ENCODE measurements at regions not wholly inside any gene's neighbourhood (a gene's known extent, or its start where the extent isn't known, plus 50 kb on each side); places are given as distances from the start of the nearest gene placed in this dataset.

DNA sequence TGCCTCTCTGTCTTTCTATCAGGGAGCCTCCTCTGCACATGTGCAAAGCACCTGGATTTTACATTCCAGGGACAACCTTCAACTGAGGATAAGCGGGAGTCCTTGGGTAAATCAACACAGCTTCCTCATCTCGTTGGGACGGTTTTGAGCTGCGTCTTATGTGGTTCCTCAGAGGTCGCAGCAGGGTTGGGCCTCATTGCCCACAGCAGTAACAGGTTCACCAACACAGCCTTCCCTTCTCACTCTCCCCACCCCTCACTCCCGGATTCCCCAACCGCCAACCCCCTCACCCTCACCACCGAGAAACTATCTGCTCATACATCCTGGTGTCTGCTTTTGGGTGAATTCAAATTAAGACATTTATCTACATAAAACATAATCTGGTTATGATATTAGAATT, 155.8 kb upstream of the GGTLC1 start:
- no CpG with 5 or more reads among the region's 8 CpGs for WGBS, 2 donors (ENCODE audit: extremely low coverage in 2 of 2, insufficient read length in 2 of 2, insufficient replicate concordance in 1 of 2)
- Histone ChIP-seq H3K36me3 (replicated peaks in 1 of 2; ENCODE audit: control insufficient read depth in 2 of 2, insufficient read depth in 2 of 2, low read length in 2 of 2) (no peaks in the 10 kb centered on the region), H2BK15ac (ENCODE audit: low read length) (no peak overlapping the region)

DNA sequence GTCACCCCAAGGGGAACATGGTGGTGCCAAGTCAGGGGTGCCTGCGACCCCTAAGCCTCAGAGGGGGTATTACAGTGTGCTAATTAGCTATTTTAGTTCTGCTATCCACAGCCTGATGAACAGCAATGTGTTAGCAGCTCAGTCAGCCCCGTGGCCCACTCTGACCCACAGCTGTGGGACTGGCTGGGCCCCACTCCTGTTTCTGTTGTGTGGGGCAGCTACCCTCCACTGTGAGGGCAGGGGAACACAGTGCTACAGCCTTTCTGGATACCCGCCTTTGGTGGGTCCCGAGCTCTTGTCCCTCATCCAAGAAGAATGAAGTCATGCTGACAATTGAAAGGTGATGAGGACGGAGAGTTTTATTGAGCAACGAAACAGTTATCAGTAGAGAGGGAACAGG, 152.5 kb upstream of the GGTLC1 start:
- Histone ChIP-seq H3K4ac (ENCODE audit: low read length) (no peak overlapping the region), H2BK12ac (ENCODE audit: low read length) (no peak overlapping the region), H2BK15ac (ENCODE audit: low read length) (no peak overlapping the region), H4K8ac (ENCODE audit: low read depth, low read length) (no peak overlapping the region), H3K18ac (ENCODE audit: low read length) (no peak overlapping the region), H3K9ac (ENCODE audit: low read depth, low read length, poor library complexity) (no peak overlapping the region), H3K4me3 (ENCODE audit: low read length in 2 of 2) (no peak overlapping the region), H3K79me1 (ENCODE audit: low read depth, low read length) (no peaks in the 10 kb centered on the region), H3K27ac (replicated peaks; ENCODE audit: low read length) (no peak overlapping the region), H3K9me3 (replicated peaks in 1 of 2; ENCODE audit: control insufficient read depth in 2 of 2, insufficient read depth in 1 of 2, low read depth in 1 of 2, low read length in 2 of 2) (no peaks in the 10 kb centered on the region), H2AK5ac (ENCODE audit: low read depth, low read length) (no peak overlapping the region), H3K23ac (ENCODE audit: low read depth, low read length, poor library complexity) (no peak overlapping the region), H2BK120ac (ENCODE audit: low read depth, low read length) (no peak overlapping the region), H2AFZ (ENCODE audit: low read length) (no peak overlapping the region), H2BK5ac (ENCODE audit: low read length) (no peak overlapping the region), H3K27me3 (ENCODE audit: control insufficient read depth in 3 of 3, insufficient read depth in 3 of 3, low read depth in 1 of 3, low read length in 3 of 3) (no peaks in the 10 kb centered on the region), H3K4me2 (ENCODE audit: insufficient read depth, low read length, poor library complexity, severe bottlenecking) (no peak overlapping the region), H3K4me1 (ENCODE audit: control insufficient read depth in 2 of 2, insufficient read depth in 1 of 2, low read depth in 1 of 2, low read length in 2 of 2) (no peaks in the 10 kb centered on the region), H4K91ac (ENCODE audit: low read depth, low read length, poor library complexity) (no peak overlapping the region), H3K36me3 (replicated peaks in 1 of 2; ENCODE audit: control insufficient read depth in 2 of 2, insufficient read depth in 2 of 2, low read length in 2 of 2) (no peaks in the 10 kb centered on the region), H3K14ac (ENCODE audit: low read length) (no peak overlapping the region)
- DNase-seq (ENCODE audit: low spot score), result no peak
- WGBS, 2 donors (ENCODE audit: extremely low coverage in 2 of 2, insufficient read length in 2 of 2, insufficient replicate concordance in 1 of 2), result no CpG with 5 or more reads among the region's 6 CpGs

More for the DNA sequence above, 155.8 kb upstream of the GGTLC1 start:
- no peak overlapping the region for H3K23ac ChIP-seq (ENCODE audit: low read depth, low read length, poor library complexity)
- no peaks in the 10 kb centered on the region for H3K27me3 ChIP-seq (ENCODE audit: control insufficient read depth in 3 of 3, insufficient read depth in 3 of 3, low read depth in 1 of 3, low read length in 3 of 3)
- H3K27ac ChIP-seq (replicated peaks; ENCODE audit: low read length), result no peak overlapping the region
- no peak overlapping the region for H2BK5ac ChIP-seq (ENCODE audit: low read length)
- DNase-seq (ENCODE audit: low spot score), result no peak
- H3K4me2 ChIP-seq (ENCODE audit: insufficient read depth, low read length, poor library complexity, severe bottlenecking), result no peak overlapping the region
- no peaks in the 10 kb centered on the region for H3K79me1 ChIP-seq (ENCODE audit: low read depth, low read length)
- H2BK120ac ChIP-seq (ENCODE audit: low read depth, low read length), result no peak overlapping the region
- H3K9ac ChIP-seq (ENCODE audit: low read depth, low read length, poor library complexity), result no peak overlapping the region
- no peak overlapping the region for H2AK5ac ChIP-seq (ENCODE audit: low read depth, low read length)
- H3K14ac ChIP-seq (ENCODE audit: low read length), result no peak overlapping the region
- H4K91ac ChIP-seq (ENCODE audit: low read depth, low read length, poor library complexity), result no peak overlapping the region
- H3K4ac ChIP-seq (ENCODE audit: low read length), result no peak overlapping the region
- H2BK12ac ChIP-seq (ENCODE audit: low read length), result no peak overlapping the region
- no peak overlapping the region for H3K18ac ChIP-seq (ENCODE audit: low read length)
- no peak overlapping the region for H3K4me3 ChIP-seq (ENCODE audit: low read length in 2 of 2)
- no peak overlapping the region for H4K8ac ChIP-seq (ENCODE audit: low read depth, low read length)
- H3K4me1 ChIP-seq (ENCODE audit: control insufficient read depth in 2 of 2, insufficient read depth in 1 of 2, low read depth in 1 of 2, low read length in 2 of 2), result no peaks in the 10 kb centered on the region
- H3K9me3 ChIP-seq (replicated peaks in 1 of 2; ENCODE audit: control insufficient read depth in 2 of 2, insufficient read depth in 1 of 2, low read depth in 1 of 2, low read length in 2 of 2), result no peaks in the 10 kb centered on the region
- no peak overlapping the region for H2AFZ ChIP-seq (ENCODE audit: low read length)

DNA sequence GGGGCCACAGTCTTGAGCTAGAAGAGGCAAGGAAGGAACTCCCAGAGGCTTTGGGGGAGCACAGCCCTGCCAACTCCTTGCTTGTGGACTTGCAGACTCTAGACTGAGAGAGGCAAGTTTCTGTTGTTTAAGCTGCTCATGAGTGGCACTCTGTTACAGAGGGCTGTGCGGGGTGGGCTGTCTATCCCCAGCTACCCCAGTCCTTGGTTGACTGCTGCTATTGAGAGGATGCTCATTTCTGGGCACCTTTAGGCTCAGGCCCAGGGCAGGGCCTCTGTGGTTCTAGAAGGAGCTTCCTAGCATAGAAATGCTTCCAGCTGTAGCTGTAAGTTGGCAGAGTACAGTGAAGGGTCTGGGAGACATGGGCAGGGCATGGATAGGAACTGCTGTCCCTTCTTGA, 151.3 kb upstream of the GGTLC1 start:
- Histone ChIP-seq H3K4me3 (ENCODE audit: low read length in 2 of 2) (no peak overlapping the region), H4K91ac (ENCODE audit: low read depth, low read length, poor library complexity) (no peak overlapping the region), H3K4ac (ENCODE audit: low read length) (no peak overlapping the region), H2BK12ac (ENCODE audit: low read length) (no peak overlapping the region), H3K4me2 (ENCODE audit: insufficient read depth, low read length, poor library complexity, severe bottlenecking) (no peak overlapping the region), H2BK15ac (ENCODE audit: low read length) (no peak overlapping the region), H2BK5ac (ENCODE audit: low read length) (no peak overlapping the region), H2AFZ (ENCODE audit: low read length) (no peak overlapping the region), H4K8ac (ENCODE audit: low read depth, low read length) (no peak overlapping the region), H3K18ac (ENCODE audit: low read length) (peak overlapping the region; percentile 19), H3K14ac (ENCODE audit: low read length) (no peak overlapping the region), H3K4me1 (ENCODE audit: control insufficient read depth in 2 of 2, insufficient read depth in 1 of 2, low read depth in 1 of 2, low read length in 2 of 2) (no peaks in the 10 kb centered on the region), H3K9ac (ENCODE audit: low read depth, low read length, poor library complexity) (no peak overlapping the region), H3K27ac (replicated peaks; ENCODE audit: low read length) (no peak overlapping the region), H2AK5ac (ENCODE audit: low read depth, low read length) (no peak overlapping the region), H2BK120ac (ENCODE audit: low read depth, low read length) (no peak overlapping the region), H3K27me3 (ENCODE audit: control insufficient read depth in 3 of 3, insufficient read depth in 3 of 3, low read depth in 1 of 3, low read length in 3 of 3) (no peaks in the 10 kb centered on the region), H3K9me3 (replicated peaks in 1 of 2; ENCODE audit: control insufficient read depth in 2 of 2, insufficient read depth in 1 of 2, low read depth in 1 of 2, low read length in 2 of 2) (no peaks in the 10 kb centered on the region), H3K79me1 (ENCODE audit: low read depth, low read length) (no peaks in the 10 kb centered on the region), H3K36me3 (replicated peaks in 1 of 2; ENCODE audit: control insufficient read depth in 2 of 2, insufficient read depth in 2 of 2, low read length in 2 of 2) (no peaks in the 10 kb centered on the region), H3K23ac (ENCODE audit: low read depth, low read length, poor library complexity) (no peak overlapping the region)
- no peak for DNase-seq (ENCODE audit: low spot score)
- WGBS, 2 donors (ENCODE audit: extremely low coverage in 2 of 2, insufficient read length in 2 of 2, insufficient replicate concordance in 1 of 2), result no CpG with 5 or more reads among the region's 1 CpG

DNA sequence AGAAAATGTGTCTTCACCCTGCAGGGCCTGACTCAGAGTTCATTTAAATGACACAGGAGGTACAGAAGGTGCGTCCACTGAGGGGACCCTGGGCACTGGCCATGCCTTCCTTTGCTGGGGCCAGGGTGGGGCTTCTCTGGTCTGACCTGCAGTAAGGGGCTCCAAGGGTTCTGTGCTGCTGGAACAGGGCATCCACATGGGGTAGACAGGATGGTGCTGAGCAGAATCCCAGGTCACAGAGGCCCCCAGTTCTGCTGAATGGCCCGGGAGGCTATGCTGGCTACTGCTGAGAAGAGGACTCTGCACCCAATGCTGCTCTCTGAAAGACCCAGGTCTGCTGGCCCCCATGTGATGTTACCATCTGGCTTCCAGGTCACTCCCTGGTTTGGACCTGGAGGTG, 150.4 kb upstream of the GGTLC1 start:
- Histone ChIP-seq H3K14ac (ENCODE audit: low read length) (no peak overlapping the region), H3K4me3 (ENCODE audit: low read length in 2 of 2) (no peak overlapping the region), H3K4me1 (ENCODE audit: control insufficient read depth in 2 of 2, insufficient read depth in 1 of 2, low read depth in 1 of 2, low read length in 2 of 2) (peaks cover 0 to 4% of the 10 kb centered on the region in 2 donors), H3K4me2 (ENCODE audit: insufficient read depth, low read length, poor library complexity, severe bottlenecking) (no peak overlapping the region), H4K8ac (ENCODE audit: low read depth, low read length) (no peak overlapping the region), H2AFZ (ENCODE audit: low read length) (no peak overlapping the region), H3K4ac (ENCODE audit: low read length) (no peak overlapping the region), H4K91ac (ENCODE audit: low read depth, low read length, poor library complexity) (no peak overlapping the region), H2BK15ac (ENCODE audit: low read length) (no peak overlapping the region), H3K18ac (ENCODE audit: low read length) (no peak overlapping the region), H3K27me3 (ENCODE audit: control insufficient read depth in 3 of 3, insufficient read depth in 3 of 3, low read depth in 1 of 3, low read length in 3 of 3) (no peaks in the 10 kb centered on the region), H2BK120ac (ENCODE audit: low read depth, low read length) (no peak overlapping the region), H2AK5ac (ENCODE audit: low read depth, low read length) (peak overlapping the region; percentile 47), H3K27ac (replicated peaks; ENCODE audit: low read length) (no peak overlapping the region), H3K9ac (ENCODE audit: low read depth, low read length, poor library complexity) (no peak overlapping the region), H2BK5ac (ENCODE audit: low read length) (no peak overlapping the region), H2BK12ac (ENCODE audit: low read length) (no peak overlapping the region), H3K9me3 (replicated peaks in 1 of 2; ENCODE audit: control insufficient read depth in 2 of 2, insufficient read depth in 1 of 2, low read depth in 1 of 2, low read length in 2 of 2) (no peaks in the 10 kb centered on the region), H3K79me1 (ENCODE audit: low read depth, low read length) (no peaks in the 10 kb centered on the region), H3K23ac (ENCODE audit: low read depth, low read length, poor library complexity) (peak overlapping the region; percentile 17), H3K36me3 (replicated peaks in 1 of 2; ENCODE audit: control insufficient read depth in 2 of 2, insufficient read depth in 2 of 2, low read length in 2 of 2) (no peaks in the 10 kb centered on the region)
- no CpG with 5 or more reads among the region's 2 CpGs for WGBS, 2 donors (ENCODE audit: extremely low coverage in 2 of 2, insufficient read length in 2 of 2, insufficient replicate concordance in 1 of 2)
- no peak for DNase-seq (ENCODE audit: low spot score)

Measured in neuronal stem cell (in vitro differentiated cells).